HepG2 (cell line): ENCODE measurements at regions not wholly inside any gene's neighbourhood (a gene's known extent, or its start where the extent isn't known, plus 50 kb on each side); places are given as distances from the start of the nearest gene placed in this dataset.

ENCODE experiments used
- ATAC-seq: fragments of 200-7000 bp; cut with Tn5 transposase; 3 replicates; pipeline ENCODE4 v1.9.1; 2020; ENCODE audit warnings: mild to moderate bottlenecking, moderate library complexity
- BruUV-seq: library from RNA; stranded (reverse); fragments of 400-500 nt; replicated peaks from 2 replicates; lab custom pipeline; 2021; lab: Mats Ljungman, UMichigan
- CTCF ChIA-PET: fragments of 300-600 bp; formaldehyde crosslinking; extraction: SDS; loops from one replicate; lab custom pipeline; 2021; ENCODE audit warnings: low total read pairs, inconsistent platforms, low intra/inter-chr PET ratio; lab: Yijun Ruan, JAX
- POLR2A ChIA-PET: fragments of 350-600 bp; sonication (Branson Sonifier 250); formaldehyde crosslinking; loops from one replicate; lab custom pipeline; 2020; ENCODE audit warnings: antibody characterized with exemption, inconsistent platforms; lab: Yijun Ruan, JAX
- DNase-seq: peaks from one replicate; pipeline ENCODE4 v3.0.0-alpha.2; 2015; ENCODE audit warnings: low spot score
- FAIRE-seq: peaks from 3 replicates; lab custom pipeline; 2011; peaks lifted over from hg19 to GRCh38; lab: Jason Lieb, UNC
- H2AFZ ChIP-seq: one replicate; pipeline ENCODE4 v1.6.1; 2011; ENCODE audit warnings: low read length, inconsistent platforms
- H3K27ac ChIP-seq: fragments of 300-600 bp; 3 replicates; pipeline ENCODE4 v1.8.0; 2011; ENCODE audit warnings: mixed run types, mild to moderate bottlenecking, mixed read lengths, low read length, inconsistent platforms; ENCODE audit not compliant: insufficient read depth; ENCODE audit errors: extremely low read length
- H3K27me3 ChIP-seq, 2 experiments: fragments of 200-600 bp in 1 of 2; 2 replicates in 1 of 2; 3 replicates in 1 of 2; pipeline versions ENCODE4 v1.6.0 to v1.8.0; 2011; ENCODE audit warnings: low read length in 2 of 2, mild to moderate bottlenecking in 2 of 2, moderate library complexity in 2 of 2, inconsistent platforms in 1 of 2; ENCODE audit not compliant: insufficient read depth in 2 of 2, control insufficient read depth in 1 of 2
- H3K36me3 ChIP-seq, 2 experiments: fragments of 200-600 bp in 1 of 2; replicated peaks in 1 of 2; 2 replicates in 1 of 2; 3 replicates in 1 of 2; pipeline versions ENCODE4 v1.5.1 to v1.8.0; 2011; ENCODE audit warnings: low read length in 2 of 2, inconsistent platforms in 1 of 2; ENCODE audit not compliant: insufficient read depth in 2 of 2, control insufficient read depth in 1 of 2
- H3K4me1 ChIP-seq: 2 replicates; pipeline ENCODE4 v1.5.1; 2012; ENCODE audit warnings: low read length, inconsistent platforms; ENCODE audit not compliant: insufficient read depth
- H3K4me2 ChIP-seq: 2 replicates; pipeline ENCODE4 v1.6.0; 2011; ENCODE audit warnings: low read depth, low read length, inconsistent platforms
- H3K4me3 ChIP-seq, 3 experiments: fragments of 200-600 bp in 1 of 3; sonication (generic), shearing (Covaris generic) in 1 of 3; replicated peaks in 1 of 3; 2 replicates each; pipeline ENCODE4 v1.5.1; 2011 to 2016; ENCODE audit warnings: low read length in 3 of 3, inconsistent platforms in 2 of 3, low read depth in 2 of 3, mild to moderate bottlenecking in 2 of 3, control low read depth in 1 of 3, mixed read lengths in 1 of 3; ENCODE audit not compliant: insufficient read depth in 1 of 3
- H3K79me2 ChIP-seq: one replicate; pipeline ENCODE4 v1.6.1; 2011; ENCODE audit warnings: low read length, inconsistent platforms; ENCODE audit not compliant: insufficient read depth
- H3K9ac ChIP-seq: 2 replicates; pipeline ENCODE4 v1.6.0; 2011; ENCODE audit warnings: mild to moderate bottlenecking, low read depth, low read length, inconsistent platforms; ENCODE audit not compliant: insufficient read depth
- H3K9me3 ChIP-seq: 2 replicates; pipeline ENCODE4 v1.5.1; 2012; ENCODE audit warnings: mild to moderate bottlenecking, low read length
- H4K20me1 ChIP-seq: 2 replicates; pipeline ENCODE4 v1.6.0; 2011; ENCODE audit warnings: inconsistent platforms, mild to moderate bottlenecking, low read length, moderate library complexity; ENCODE audit not compliant: insufficient read depth
- CENPT ChIP-seq: sonication (generic); formaldehyde crosslinking; IDR thresholded peaks from 2 replicates; pipeline ENCODE4 v1.8.0; 2022; ENCODE audit warnings: low read depth, mild to moderate bottlenecking, moderate library complexity, missing genetic modification reagents
- CHCHD3 ChIP-seq: sonication (generic); formaldehyde crosslinking; IDR thresholded peaks from 2 replicates; pipeline ENCODE4 v1.8.0; 2022; ENCODE audit warnings: mild to moderate bottlenecking, missing genetic modification reagents, moderate library complexity
- DNMT3B ChIP-seq: conservative IDR thresholded peaks from 2 replicates; pipeline ENCODE4 v1.6.1; 2016; ENCODE audit warnings: missing biosample characterization, control low read depth
- HNF4A ChIP-seq: sonication (generic); formaldehyde crosslinking; IDR thresholded peaks from 2 replicates; pipeline ENCODE4 v1.4.0; 2020; ENCODE audit warnings: missing genetic modification reagents
- HNRNPLL ChIP-seq: fragments of 200-400 bp; formaldehyde crosslinking; IDR thresholded peaks from 2 replicates; pipeline ENCODE4 v1.6.1; 2017; ENCODE audit warnings: mild to moderate bottlenecking, low read depth, low read length; ENCODE audit not compliant: poor library complexity, severe bottlenecking
- SCMH1 ChIP-seq: sonication (generic); formaldehyde crosslinking; IDR thresholded peaks from 2 replicates; pipeline ENCODE4 v1.9.0; 2021; ENCODE audit warnings: missing genetic modification reagents, mild to moderate bottlenecking, borderline replicate concordance
- SKI ChIP-seq: fragments of 450-650 bp; IDR thresholded peaks from one replicate; pipeline ENCODE4 v1.6.1; 2018; ENCODE audit warnings: mild to moderate bottlenecking; ENCODE audit not compliant: partially characterized antibody
- SMAD1 ChIP-seq: sonication (generic); formaldehyde crosslinking; IDR thresholded peaks from 2 replicates; pipeline ENCODE4 v1.4.0; 2020; ENCODE audit warnings: missing genetic modification reagents, low read depth, mild to moderate bottlenecking, borderline replicate concordance
- SNAPC4 ChIP-seq: sonication (generic); formaldehyde crosslinking; IDR thresholded peaks from 2 replicates; pipeline ENCODE4 v1.4.0; 2020; ENCODE audit warnings: mild to moderate bottlenecking, missing genetic modification reagents
- SPEN ChIP-seq: sonication (generic); formaldehyde crosslinking; IDR thresholded peaks from 2 replicates; pipeline ENCODE4 v1.5.1; 2020; ENCODE audit warnings: low read depth, mild to moderate bottlenecking, missing genetic modification reagents
- SUZ12 ChIP-seq: fragments of 150-350 bp; IDR thresholded peaks from 2 replicates; pipeline ENCODE4 v1.6.1; 2014; ENCODE audit warnings: low read depth, low read length
- ZFP82 ChIP-seq: sonication (generic); formaldehyde crosslinking; IDR thresholded peaks from 2 replicates; pipeline ENCODE4 v1.5.1; 2020; ENCODE audit warnings: mild to moderate bottlenecking, missing genetic modification reagents, borderline replicate concordance
- ZNF256 ChIP-seq: sonication (generic); formaldehyde crosslinking; conservative IDR thresholded peaks from 2 replicates; pipeline ENCODE4 v1.4.0; 2020; ENCODE audit warnings: missing genetic modification reagents
- ZNF644 ChIP-seq: IDR thresholded peaks from 2 replicates; pipeline ENCODE4 v1.6.1; 2016; ENCODE audit warnings: low read depth
- ZNF672 ChIP-seq: sonication (generic); formaldehyde crosslinking; IDR thresholded peaks from 2 replicates; pipeline ENCODE4 v1.8.1; 2022; ENCODE audit warnings: missing genetic modification reagents
- WGBS: methylation state at CpG from one replicate; pipeline ENCODE4 v1.1.6; 2017; ENCODE audit warnings: low lambda C conversion rate; 5-methylcytosine and 5-hydroxymethylcytosine counted together
- in situ Hi-C: cut with HindIII; loops from 2 replicates; pipeline ENCODE4 v1.10.0; 2017; ENCODE audit warnings: low pct_unique_long_range_greater_than_20kb; ENCODE audit not compliant: extremely low pct_ligation_motif_present
- intact Hi-C: fragments of 100-400 bp; cut with micrococcal nuclease; formaldehyde crosslinking; loops from one replicate; pipeline ENCODE4 v1.10.0; 2022; ENCODE audit not compliant: unreplicated experiment

GRCh38 chr13:84446972-84447639, 564.8 kb upstream of the SLITRK1 start:
- Histone ChIP-seq H3K9me3 (0 out of 2 replicates have a peak, but pooled peaks cover 4% of the 10 kb centered on the region), H2AFZ (no peak overlapping the region), H4K20me1 (no peaks in the 10 kb centered on the region), H3K79me2 (no peaks in the 10 kb centered on the region), H3K4me1 (no peaks in the 10 kb centered on the region), H3K4me2 (no peak overlapping the region), H3K4me3 (no peak overlapping the region), H3K36me3 (no peaks in the 10 kb centered on the region), H3K27ac (no peak overlapping the region), H3K9ac (no peak overlapping the region), H3K27me3 (no peaks in the 10 kb centered on the region)
- WGBS = 4% methylated on average over 8 of the region's 9 CpGs
- ChIA-PET CTCF (no interaction called here), POLR2A (no interaction called here)
- intact Hi-C loops = no loop called here
- DNase-seq (no peak), ATAC-seq (no peak), FAIRE-seq (no peak)
- no peak for TF ChIP-seq CENPT (CRISPR knock-in tag)
- no TSS peak for BruUV-seq
- in situ Hi-C loops = no loop called here

GRCh38 chr13:84445776-84446175, 563.5 kb upstream of the SLITRK1 start:
- Histone ChIP-seq H3K36me3 (no peaks in the 10 kb centered on the region), H3K79me2 (no peaks in the 10 kb centered on the region), H3K27me3 (no peaks in the 10 kb centered on the region), H2AFZ (no peak overlapping the region), H3K27ac (no peak overlapping the region), H3K9me3 (0 out of 2 replicates have a peak, but pooled peaks cover 2% of the 10 kb centered on the region), H3K9ac (no peak overlapping the region), H4K20me1 (no peaks in the 10 kb centered on the region), H3K4me1 (no peaks in the 10 kb centered on the region), H3K4me3 (no peak overlapping the region), H3K4me2 (no peak overlapping the region)
- FAIRE-seq = no peak
- ATAC-seq = no peak
- in situ Hi-C loops (no loop called here), intact Hi-C loops (no loop called here)
- DNase-seq = no peak
- ChIA-PET POLR2A (no interaction called here), CTCF (no interaction called here)
- no TSS peak for BruUV-seq
- WGBS = 30% methylated on average over 4 of the region's 5 CpGs
- no peak for TF ChIP-seq SPEN (CRISPR knock-in tag)
- TF ChIP-seq SUZ12 = no peak
- TF ChIP-seq SMAD1 (CRISPR knock-in tag) = no peak
- TF ChIP-seq SNAPC4 = no peak
- no peak for TF ChIP-seq CHCHD3
- TF ChIP-seq SCMH1 (CRISPR knock-in tag) = no peak
- no peak for TF ChIP-seq HNRNPLL
- no peak for TF ChIP-seq SKI
- no peak for TF ChIP-seq ZNF672
- TF ChIP-seq DNMT3B = no peak
- TF ChIP-seq HNF4A (CRISPR knock-in tag) = no peak
- TF ChIP-seq ZFP82 (CRISPR knock-in tag) = no peak
- TF ChIP-seq ZNF256 (CRISPR knock-in tag) = no peak
- no peak for TF ChIP-seq ZNF644 (CRISPR knock-in tag)
